ENCODE measurements at regions not wholly inside any gene's neighbourhood (a gene's known extent, or its start where the extent isn't known, plus 50 kb on each side); places are given as distances from the start of the nearest gene placed in this dataset.
A peak's percentile ranks its signal among the peaks of the same experiment; 100 is the strongest.

DNA sequence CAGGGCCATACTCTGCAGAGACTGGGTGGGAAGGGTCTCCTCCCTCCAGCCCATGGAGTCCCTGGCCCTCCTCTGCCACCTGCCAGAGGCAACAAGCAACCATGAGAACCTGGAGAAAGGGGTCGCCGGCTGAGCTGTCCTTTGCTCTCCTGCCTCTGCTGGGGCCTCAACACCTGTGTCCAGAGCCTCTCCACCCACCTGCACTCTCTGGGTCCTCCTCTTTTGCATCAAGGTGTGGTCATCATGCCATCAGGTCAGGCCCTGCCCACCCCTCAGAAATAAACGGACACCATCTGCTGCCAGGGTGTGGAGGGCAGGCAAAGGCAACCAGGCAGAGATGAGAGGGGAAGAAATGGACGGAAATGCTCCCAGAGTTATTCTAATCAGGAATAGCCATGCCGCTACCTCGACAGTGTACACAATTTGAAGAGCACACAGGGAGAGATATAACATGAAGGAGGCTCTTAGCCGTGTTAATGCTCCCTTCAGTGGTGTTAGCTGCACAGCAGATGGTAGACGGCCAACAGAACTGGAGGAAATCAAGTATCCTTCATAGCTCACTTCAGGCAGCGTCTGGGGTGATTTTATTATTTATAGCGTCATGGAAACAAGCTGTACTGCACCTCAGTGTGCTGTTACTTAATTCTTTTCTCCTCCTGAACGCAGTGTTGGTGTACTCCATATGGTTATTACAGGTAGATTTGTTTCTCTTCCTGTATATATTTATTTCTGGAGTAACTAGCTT is 247.9 kb downstream of the TSN start:
- DNase-seq (ENCODE audit: low read depth in 4 of 4, low spot score in 2 of 4), result no peak

GRCh38 chr2:122007126-122007525 is 251.7 kb downstream of the TSN start:
- DNase-seq (ENCODE audit: low read depth in 4 of 4, low spot score in 2 of 4), result no peak

GRCh38 chr2:122007577-122007976 is 252.1 kb downstream of the TSN start:
- no peak for DNase-seq (ENCODE audit: low read depth in 4 of 4, low spot score in 2 of 4)

- no peak for DNase-seq (ENCODE audit: low read depth in 4 of 4, low spot score in 2 of 4)
These were observed 254.1 kb downstream of the TSN start for GRCh38 chr2:122009561-122009960.

- no peak for DNase-seq (ENCODE audit: low read depth in 4 of 4, low spot score in 2 of 4)
These were observed 256.2 kb downstream of the TSN start for GRCh38 chr2:122011493-122012270.

- DNase-seq (ENCODE audit: low read depth in 4 of 4, low spot score in 2 of 4), result no peak
These were observed 263.3 kb downstream of the TSN start for GRCh38 chr2:122018736-122019135.

- DNase-seq (ENCODE audit: low read depth in 4 of 4, low spot score in 2 of 4), result peak in 1 of 4 donors; percentile 56
These were observed 264.3 kb downstream of the TSN start for GRCh38 chr2:122019724-122020123.

DNA sequence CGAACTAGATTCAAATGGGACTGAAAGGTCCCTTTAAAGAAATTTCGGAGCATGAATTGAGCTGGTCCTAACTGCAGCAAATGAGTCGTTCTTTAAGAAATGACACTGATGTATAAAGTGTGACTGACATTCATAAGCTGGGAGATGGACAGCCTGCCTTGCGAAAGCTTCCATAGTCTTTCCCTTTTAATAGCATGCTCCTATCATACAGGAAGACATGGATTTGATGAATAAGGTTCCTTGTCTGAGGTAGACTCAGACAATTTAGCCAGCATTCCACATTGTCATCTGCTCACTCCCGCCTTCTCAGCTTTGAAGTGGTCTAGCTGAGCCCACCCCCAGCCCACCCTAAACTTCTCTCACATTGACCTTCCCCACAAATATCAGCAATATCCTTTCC is 264.9 kb downstream of the TSN start:
- DNase-seq (ENCODE audit: low read depth in 4 of 4, low spot score in 2 of 4), result no peak

DNA sequence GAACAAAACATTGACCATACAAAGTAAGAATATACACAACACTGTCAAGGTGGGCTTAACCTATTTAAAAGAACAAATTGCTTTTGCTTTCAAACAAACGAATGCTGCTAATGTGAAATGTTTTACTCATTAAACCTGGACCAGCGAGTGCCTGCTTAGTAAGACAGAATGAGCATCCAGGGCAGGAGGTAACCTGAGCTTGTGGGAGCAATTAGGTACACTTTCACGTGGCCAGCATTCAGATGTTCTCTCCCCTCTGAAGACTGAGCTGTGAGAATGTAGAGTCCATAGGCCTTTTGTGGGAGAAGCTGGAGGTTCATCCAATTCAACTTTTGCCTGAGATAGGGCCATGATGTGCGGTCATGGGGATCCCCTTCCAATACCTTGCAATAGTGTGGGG is 266.5 kb downstream of the TSN start:
- no peak for DNase-seq (ENCODE audit: low read depth in 4 of 4, low spot score in 2 of 4)

GRCh38 chr2:122022531-122022930 is 267.1 kb downstream of the TSN start:
- DNase-seq (ENCODE audit: low read depth in 4 of 4, low spot score in 2 of 4), result no peak

GRCh38 chr2:122023059-122023864 is 267.8 kb downstream of the TSN start:
- DNase-seq (ENCODE audit: low read depth in 4 of 4, low spot score in 2 of 4), result no peak

DNA sequence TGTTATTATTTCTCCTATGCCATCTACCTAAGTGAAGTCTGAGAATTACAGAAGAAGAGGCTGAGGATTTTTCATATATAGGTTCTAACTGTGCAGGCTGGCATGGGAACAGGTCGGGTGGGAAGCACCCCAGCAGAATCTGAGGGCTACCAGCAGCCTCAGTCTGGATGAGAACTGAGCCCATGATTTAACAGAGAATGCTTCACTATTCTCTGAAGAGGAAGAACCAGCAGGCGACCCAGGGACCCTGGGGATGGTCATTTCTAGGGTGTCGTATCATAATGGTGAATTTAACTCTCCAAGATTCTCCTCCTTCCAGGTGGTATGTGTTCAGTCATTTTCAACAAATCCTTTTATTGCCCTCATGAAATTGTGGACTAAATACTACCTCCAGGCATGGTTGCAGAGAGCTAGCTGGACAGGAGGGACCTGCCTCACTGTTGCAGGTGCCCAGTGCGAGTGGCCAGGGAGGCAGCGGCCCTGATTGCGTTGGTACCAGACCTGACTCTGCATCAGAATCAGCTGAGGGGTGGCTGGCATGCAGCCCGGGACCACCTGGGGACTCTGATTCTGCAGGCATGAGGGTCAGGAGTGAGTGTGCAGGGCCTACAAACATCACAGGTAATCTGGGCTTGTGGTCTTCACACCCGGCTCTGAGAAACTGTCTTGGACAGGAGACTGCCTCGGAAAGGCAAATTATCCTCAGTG is 272.2 kb downstream of the TSN start:
- DNase-seq (ENCODE audit: low read depth in 4 of 4, low spot score in 2 of 4), result no peak

- DNase-seq (ENCODE audit: low read depth in 4 of 4, low spot score in 2 of 4), result no peak
These were observed 273.1 kb downstream of the TSN start for GRCh38 chr2:122028371-122029100.

GRCh38 chr2:122029456-122029855 is 274.0 kb downstream of the TSN start:
- DNase-seq (ENCODE audit: low read depth in 4 of 4, low spot score in 2 of 4), result no peak

GRCh38 chr2:122029945-122030344 is 274.5 kb downstream of the TSN start:
- DNase-seq (ENCODE audit: low read depth in 4 of 4, low spot score in 2 of 4), result no peak

DNA sequence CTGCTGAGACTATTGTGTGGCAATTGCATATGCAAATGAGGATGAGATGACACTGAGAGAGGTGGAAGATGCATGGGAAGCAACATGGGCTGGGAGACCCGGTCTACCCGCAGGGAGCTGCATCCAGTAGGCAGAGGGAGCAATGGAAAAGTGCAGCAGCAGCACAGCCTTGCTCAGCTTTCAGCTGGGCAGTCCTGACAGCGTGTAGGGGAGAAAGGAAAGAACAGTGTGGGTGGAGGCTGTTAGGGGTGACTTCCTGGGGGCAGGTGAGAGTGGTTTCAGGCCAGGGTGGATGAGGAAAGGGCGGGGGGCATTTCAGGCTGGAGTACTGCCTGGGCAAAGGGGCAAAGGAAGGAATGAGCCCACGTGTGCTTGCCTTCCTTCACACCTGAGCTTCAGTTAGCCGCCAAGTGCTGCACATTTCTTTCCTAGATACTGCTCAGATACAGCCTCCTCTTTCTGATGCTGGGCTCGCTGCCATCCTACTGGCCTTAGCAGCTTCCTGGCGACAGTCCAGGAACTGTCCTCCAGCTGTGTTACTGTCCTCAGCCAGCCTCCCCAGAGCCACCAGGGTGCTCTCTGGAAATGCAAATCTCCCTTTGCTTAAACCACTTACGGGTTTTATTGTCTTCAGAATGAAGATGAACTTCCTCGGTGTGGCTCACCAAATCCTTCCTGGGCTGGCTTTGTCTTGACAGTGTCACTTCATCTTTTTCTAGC is 276.3 kb downstream of the TSN start:
- DNase-seq (ENCODE audit: low read depth in 4 of 4, low spot score in 2 of 4), result no peak

- DNase-seq (ENCODE audit: low read depth in 4 of 4, low spot score in 2 of 4), result no peak
These were observed 276.8 kb downstream of the TSN start for GRCh38 chr2:122032264-122032645.

- DNase-seq (ENCODE audit: low read depth in 4 of 4, low spot score in 2 of 4), result no peak
These were observed 278.3 kb downstream of the TSN start for GRCh38 chr2:122033778-122034177.

DNA sequence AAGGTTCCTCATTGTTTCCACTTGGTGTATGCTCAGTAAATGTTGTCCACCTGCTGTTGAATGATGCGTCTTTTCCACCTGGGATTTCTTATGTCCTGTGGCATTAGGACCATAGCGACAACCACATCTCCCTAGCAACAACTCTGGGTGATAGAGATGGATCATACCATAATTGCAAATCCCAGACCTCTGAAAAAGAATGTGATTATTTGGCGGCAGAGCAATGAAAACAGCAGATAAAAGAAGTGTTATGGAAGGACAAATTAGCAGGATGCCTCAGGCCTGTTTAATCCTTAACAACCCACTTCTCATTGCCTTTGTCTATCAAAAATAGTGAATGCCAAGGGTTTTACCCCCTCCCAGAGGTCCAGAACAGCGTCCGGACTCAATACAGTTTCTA is 278.9 kb downstream of the TSN start:
- no peak for DNase-seq (ENCODE audit: low read depth in 4 of 4, low spot score in 2 of 4)
